HG03432 (cell line): ENCODE measurements at regions not wholly inside any gene's neighbourhood (a gene's known extent, or its start where the extent isn't known, plus 50 kb on each side); places are given as distances from the start of the nearest gene placed in this dataset.

Experiments
- ATAC-seq: cut with Tn5 transposase; IDR thresholded peaks from one replicate; pipeline ENCODE4 v1.9.1; 2021; ENCODE audit warnings: mild to moderate bottlenecking, moderate library complexity; ENCODE audit not compliant: unreplicated experiment

DNA sequence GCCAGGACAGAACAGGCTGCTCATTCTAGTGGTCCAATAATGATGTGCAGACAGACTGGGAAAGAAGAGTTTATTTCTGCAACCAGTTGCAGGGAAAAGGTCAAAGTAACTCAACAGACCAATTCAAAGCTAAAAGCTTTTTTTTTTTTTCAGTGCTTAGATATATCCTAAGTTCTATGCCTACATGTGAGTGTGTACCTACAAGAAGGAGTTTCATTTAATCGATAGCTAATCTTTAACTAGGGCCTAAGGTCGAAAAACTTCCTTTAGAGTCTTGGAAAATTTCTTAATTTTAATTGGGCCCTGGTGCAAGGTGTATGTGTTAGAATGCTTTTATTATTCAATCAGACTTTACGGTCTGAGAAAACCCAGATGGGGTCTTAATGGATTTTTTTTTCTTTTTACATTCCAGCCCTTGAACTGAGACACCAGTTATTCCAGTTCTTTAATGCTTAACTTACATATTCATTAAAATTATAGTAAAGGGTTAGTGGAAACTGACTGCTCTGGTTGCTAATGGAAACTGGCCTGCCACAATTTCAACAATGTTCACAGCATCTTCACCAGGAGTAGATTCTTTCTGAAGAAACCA, 365.3 kb downstream of the MTRR start:
- no peak for ATAC-seq

DNA sequence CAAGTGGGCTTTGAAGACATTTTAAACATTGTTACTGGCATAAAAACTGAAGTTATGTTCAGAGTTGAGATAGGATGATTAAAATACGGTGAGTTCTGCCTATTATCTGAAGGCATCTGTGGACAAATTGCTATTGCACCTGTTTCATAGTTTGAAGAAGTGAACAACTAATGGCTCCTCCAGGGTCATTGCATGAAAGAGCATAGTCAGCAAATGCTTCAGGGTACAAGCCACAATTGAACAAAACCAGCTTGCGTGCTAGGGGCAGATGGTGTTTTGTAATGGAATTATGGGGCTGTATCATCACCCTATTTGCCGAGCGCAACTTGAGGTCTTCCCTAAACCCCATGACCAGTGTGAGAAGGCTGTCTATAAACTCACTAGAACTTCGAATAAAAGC, 369.1 kb downstream of the MTRR start:
- ATAC-seq: no peak

DNA sequence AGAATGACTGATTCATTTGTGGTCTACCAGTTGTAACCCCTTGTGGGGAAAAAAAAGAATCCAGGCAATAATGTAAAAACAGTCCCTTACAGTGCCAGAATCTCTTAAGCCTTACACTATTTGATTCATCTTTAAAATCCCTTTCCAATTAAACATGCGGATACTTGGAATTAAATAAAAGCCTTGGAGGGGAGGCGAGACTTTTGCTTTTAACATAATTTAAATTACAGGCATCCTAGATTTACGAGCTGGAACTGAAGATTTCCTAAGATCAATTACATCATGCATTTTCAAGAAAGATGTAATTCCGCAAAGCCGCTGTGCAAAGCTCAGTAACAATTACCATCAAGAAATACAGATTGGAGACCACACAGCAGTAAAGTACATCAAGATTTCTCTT, 370.2 kb downstream of the MTRR start:
- ATAC-seq: no peak

DNA sequence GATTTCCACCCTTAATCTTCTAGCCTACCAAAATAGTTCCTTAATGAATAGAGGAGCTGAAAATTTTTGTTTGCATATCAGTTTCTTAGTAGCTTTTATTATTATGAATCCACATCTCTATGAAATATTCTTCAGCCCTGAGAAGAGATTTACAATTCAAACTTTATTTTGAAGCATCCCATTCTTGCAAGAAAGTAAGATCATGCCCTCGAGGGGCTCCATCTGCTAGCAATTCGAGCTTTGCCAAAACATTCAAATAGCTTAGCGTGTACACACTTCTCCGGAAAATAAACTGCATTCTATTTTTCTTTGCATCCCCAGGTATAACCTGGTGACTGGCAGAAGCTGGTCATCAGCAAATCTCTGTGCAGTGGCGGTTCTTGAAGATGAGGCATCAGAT, 370.7 kb downstream of the MTRR start:
- no peak for ATAC-seq

DNA sequence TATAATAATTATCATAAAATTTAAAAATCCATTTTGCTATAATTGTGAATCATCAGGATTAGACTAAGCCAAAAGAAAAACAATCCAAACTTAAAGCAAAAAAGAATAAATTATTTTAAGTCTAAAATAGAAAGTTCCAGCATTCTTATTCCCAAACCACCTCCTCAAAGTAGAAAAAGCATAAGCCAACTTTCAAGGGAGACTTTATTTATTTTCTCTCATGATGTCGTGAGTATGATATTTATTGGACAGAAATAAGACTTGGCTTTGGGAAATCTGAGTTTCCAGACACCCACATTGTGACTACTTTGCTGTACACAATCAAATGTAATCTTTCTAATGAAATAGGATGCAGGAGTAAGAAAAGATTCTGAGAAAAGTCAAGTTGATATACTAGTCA, 372.1 kb downstream of the MTRR start:
- no peak for ATAC-seq

DNA sequence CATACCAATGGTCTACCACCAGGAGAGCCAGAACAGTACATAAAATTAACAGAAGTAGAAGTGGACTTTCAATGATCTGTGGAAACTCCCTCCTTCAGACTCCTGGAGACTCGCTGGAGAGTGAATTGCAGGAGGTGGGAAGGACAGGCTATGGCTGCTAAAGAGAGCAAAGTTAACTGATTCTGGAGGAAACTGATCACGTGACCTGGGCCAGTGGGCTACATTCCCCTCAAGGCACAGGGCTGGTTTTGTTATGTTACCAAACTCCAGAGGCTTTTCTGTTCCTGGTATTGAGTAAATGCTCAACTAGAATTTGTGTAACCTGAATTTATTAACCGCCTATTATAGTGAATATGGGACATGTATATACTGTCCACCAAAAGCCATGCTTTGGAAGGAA, 372.6 kb downstream of the MTRR start:
- no peak for ATAC-seq

DNA sequence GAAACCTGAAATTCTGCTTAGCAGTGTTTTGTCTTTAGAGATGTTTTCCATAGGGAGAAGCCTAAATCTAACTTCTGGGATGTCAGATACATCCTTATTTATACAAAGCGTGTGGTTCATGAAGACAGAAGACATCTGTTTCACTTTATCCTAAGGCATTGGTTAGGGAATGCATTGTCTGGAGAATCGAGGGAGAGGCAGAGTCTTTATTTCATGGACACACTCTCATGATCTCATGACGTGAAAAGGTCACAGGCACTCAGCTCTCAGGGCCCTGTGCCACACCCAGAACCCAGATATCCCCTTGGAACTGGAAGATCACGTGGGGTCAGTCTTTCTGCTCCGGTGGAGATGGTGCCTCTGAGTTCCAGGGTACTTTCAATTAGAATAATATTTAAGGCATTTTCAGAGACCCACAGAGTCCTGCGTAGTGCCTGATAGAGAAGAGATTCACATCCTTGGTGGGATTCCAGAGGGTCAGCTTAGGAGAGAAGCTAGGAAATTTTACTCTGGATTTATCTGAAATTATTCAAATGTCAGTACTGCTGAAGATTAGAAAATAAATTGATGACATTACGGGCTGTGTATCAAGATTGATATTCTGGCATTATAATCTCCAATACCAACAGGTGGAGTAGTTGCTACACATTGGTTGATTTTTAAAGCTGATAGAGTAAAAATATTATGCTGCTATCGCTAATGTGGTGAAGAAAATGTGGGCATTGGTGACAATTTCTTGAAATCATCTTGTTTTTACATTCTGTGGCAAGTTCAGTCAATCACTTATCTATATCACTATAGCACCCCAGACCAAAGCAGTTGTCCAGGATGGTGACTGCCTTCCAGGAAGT, 378.3 kb downstream of the MTRR start:
- no peak for ATAC-seq

DNA sequence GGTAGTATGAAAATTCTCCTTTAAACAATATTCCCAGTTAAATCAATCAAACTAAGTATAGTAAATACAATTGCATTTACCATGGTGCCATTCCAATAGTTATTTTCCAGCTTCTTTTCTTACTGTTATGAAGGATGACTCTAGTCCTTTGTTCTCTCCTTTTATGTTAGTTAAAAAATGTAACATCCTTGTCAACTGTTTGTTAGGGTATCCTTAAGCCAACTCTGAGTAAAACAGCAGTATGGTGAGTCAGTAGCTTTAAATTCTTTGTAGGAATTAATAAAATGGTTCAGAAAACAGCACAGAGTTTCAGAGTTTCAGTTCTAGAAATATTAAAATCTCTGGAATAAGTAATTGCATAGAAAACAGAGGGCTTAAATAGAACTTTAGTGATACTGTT, 384.4 kb downstream of the MTRR start:
- no peak for ATAC-seq

DNA sequence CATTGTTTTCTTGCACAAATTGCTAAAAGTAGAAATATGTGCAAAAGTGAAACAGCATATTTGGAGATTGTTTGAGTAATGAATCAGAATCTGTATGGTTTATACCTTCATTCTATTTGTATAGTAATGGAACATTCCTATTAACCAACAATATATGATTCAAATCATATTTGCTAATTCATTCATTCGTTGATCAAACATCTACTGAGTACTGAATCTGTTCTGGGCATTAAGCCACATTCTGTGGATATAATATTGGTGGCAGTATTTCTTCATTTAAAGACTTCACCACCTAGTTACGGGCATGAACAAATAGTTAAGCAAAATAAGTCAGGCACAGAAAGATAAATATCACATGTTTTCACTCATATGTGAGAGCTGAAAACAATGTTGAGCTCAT, 385.7 kb downstream of the MTRR start:
- ATAC-seq: no peak

DNA sequence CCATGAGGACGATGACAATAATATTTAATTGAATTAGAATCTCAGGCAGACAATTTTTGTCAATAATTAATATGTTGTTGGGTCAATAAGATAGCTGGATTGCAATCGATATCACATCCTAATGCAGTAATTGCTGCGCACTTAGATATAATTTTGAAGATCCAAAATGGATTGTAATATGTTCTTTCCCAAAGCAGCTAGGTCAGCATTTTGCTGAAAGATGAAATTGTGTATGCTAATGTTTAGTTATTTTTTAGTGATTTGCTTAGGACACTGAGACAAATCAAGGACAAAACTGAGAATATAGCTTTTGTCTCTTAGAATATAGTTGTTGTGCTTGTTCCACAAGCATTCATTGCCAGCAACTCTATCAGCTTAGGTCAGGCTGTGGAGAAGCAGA, 389.9 kb downstream of the MTRR start:
- ATAC-seq: no peak

DNA sequence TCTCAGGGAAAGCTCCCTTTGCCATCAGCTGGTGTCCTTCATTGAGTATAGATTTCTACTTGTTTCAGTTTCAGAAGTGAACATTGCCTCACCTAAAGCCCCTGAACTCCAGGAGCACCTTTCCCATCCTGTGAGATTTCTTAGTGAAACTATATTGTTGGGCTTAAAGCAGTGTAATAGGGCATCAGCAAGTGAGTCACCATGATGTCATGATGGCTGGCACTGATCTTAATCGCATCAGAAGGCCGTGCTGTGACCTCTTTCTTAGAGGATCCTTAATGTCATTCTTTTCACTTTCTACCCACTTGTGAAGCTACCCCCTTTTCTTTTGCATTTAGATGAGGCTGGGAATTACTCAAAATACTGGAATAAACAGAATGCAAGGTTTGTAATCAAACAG, 401.3 kb downstream of the MTRR start:
- ATAC-seq: no peak

DNA sequence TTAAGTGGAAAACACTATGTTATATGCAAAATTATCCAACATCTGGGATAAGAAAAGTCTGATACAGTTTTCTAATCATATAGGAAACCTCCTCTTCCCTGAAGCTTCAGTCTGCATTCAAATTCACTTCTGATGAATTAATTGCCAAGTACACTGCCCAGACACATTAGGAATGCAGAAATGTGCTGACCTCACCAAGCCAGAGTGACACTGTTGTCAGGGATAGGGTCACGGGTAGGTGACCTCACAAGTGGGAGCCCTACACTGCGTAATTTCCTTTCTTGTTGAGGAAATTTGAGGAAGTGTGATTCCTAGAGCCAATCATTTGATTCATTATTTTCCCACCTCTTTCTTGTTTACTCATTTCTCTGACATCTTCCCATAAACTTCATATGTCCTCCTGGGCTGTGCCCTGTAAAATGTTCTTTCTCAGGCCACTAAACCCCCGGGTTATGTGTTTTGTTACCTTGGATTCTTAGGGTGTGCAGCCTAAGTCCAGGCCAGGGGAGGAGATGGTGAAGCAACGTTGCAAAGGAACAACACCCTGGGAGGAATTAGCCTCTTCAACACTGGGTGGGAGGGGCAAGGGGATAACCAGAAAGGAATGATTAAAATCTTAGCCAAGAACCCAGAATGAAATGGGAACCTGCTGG, 411.9 kb downstream of the MTRR start:
- ATAC-seq: no peak

DNA sequence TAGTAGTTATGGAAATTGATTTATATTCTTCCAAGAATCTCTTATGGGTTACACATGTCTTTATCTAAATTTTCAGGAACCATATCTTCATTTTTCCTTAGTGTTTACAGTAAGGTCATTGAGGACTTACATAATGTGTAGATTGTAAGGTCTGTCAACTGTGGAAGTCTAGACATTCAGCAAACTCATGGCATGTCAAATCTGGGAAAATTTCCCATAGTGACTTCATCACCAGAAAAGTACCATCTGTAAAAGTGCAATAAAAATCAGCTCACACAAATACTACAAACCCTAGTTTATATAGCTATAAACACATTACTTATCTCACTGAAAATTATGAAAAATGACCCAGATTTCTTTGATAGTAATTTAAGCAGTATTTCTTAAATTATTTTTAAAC, 419.4 kb downstream of the MTRR start:
- no peak for ATAC-seq

DNA sequence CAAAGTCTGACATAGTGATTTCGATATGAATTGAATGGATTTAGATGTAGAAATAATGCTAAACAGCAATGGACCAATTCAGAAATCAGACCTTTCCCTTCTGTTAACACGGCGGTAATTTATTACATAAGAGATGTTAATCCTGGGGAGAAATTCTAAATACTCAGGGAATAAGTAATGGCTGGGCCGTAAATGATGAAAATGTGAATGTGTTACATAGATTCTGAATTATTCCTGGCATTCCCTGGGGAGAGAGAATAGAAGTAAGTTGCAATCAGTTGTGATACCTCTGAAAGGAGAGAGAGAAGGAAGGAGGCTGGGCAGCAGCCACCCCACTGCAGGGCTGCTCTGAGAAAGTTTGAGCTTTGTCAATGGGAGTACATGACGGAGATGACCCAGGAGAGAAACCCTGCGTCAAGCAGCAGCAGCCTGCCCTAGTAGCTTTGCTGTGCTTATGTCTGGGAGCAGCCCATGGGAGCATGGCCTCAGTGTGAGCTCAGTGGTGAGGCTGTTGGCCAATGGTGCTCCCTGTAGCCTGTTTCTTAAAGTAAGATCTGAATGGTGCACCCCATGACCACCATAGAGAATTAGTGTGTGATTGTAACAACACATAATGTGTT, 420.1 kb downstream of the MTRR start:
- ATAC-seq: no peak

DNA sequence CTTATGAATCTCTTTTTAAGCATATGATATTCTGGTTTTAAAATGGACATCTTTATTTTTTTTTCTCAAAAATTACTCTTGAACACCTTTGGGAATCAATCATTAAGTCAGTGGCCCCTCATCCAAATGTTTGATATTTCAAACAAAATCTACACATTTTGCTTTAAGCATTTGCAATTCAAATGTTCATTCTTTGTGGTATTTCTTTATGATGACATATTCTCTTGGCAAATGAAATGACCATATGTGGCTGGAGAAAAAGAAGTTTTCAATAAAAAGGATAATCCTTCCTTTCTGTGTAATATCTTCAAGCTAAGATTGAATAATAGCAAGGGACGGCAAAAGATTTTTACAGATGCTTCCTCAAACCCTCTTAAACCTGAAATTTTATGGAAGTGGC, 420.8 kb downstream of the MTRR start:
- ATAC-seq: no peak

DNA sequence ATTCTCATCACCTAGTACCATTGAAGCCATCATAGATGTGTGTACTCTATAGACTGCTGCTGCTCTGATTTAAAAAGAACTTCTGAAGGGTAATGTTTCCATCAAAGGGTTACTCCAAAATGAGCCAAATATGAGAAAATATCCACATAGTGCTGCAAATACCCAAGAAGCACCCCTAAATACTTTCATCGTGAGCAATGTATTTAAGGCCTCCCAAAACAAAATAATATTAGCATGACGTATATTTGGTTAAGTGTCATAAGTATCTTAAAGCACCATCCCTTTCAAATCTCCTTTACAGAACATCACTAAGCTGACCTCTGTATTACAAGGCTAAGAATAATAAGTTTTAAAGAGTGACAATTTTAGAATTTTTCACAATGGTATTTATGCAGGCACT, 421.8 kb downstream of the MTRR start:
- no peak for ATAC-seq

DNA sequence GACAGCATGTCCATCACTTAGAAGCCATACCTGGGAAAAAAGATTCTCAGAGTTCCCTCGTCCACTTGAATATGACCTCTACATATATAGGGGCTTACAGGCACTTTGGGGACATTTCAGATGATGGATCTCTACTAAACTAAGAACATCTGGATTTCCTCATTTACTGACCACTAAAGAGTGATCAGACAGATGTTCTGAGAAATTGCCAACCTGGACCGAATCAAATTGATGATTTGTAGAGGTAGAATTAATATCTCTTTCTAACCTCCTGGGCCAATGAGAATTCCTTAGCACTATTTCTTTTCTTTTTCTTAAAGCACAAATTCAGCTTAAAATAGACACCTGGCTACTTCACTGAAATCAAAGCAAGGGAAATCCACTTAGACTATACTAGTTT, 422.7 kb downstream of the MTRR start:
- ATAC-seq: no peak

DNA sequence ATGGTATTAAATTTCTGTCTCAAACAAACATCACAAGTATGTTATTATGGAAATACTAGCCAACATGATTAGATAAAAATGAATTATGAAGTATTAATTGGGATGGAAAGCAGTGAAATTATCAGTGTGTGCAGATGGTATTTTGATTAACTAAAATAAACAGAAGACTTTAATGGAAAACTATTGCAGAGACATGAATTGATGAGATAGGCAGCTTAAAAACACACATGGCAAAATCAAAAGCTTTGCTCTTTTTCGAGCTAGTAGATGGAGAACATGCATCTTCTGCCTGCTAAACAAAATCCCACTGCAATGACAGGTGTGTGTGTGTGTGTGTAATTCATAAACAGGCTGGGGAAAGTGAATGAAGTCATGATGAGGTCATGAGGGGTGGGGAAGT, 426.2 kb downstream of the MTRR start:
- ATAC-seq: no peak

DNA sequence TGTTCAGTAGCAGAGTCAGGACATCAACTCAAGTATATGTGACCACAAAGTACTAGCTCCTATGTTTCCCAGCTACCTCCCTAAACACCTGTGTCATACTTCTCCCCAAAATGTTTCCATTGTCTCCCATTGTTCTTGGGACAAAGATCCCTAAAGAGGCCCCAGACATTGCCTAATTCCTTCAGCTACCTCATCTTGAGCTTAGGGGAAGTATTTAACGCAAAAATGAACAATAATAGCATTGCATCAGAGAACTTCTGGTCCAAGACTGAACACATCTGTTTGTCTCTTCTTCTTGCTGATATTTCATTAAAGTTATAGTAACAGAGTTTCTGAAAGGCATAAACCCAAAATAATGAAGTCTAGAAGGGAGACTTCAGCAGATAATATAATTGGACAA, 430.8 kb downstream of the MTRR start:
- ATAC-seq: no peak

DNA sequence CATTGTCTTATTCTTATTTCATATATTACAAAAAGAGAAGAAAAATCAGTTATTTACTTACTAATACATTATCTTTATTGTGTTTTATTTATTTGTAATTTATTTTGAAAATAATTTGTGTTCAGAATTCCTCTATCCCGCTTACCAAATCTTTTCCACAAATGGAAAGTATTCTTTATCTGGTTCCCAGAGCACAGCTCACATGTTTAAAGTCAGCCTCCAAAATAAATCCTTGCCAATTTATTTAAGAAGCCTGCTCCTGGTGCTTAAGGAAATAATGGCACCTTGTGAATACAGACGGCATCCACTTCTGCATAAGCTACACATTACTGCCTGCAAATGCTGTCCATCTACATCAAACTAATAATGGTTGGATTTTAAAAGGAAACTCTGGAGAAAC, 435.4 kb downstream of the MTRR start:
- ATAC-seq: no peak

DNA sequence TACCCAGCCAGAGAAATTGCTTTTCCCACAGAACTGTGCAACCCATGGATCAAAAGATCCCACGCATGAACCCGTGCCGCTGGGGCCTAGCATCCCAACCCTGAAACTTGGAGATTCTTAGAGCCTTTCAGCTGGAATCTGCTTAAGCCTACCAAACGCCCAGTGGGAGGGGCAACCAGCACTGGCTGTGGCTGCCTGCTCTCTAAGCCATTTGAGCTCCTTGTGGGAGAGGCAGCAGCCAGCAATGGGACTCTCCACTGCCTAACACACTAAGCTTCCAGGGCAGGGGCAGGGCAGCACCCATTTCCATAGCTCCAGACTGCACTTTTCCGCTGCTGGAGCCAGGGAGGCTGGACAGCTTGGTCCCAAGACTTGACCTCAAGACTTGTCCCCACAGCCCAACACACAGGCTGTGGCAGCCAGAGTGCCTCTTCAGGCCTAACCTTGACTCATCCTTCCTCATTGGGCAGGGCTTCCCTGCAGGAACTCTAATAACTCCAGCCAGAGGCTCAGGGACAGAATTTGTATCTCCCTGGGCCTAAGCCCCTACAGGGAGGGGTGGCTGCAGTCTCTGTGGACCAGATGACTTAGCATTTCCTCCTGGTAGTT, 437.4 kb downstream of the MTRR start:
- no peak for ATAC-seq
